Adrenal gland (tissue), 5 donors: ENCODE measurements at regions not wholly inside any gene's neighbourhood (a gene's known extent, or its start where the extent isn't known, plus 50 kb on each side); places are given as distances from the start of the nearest gene placed in this dataset.

ENCODE experiments used
- POLR2A ChIP-seq, 2 donors: fragments of 450-650 bp; IDR thresholded peaks; one replicate each; pipeline ENCODE4 v1.6.1; 2017; ENCODE audit warnings: antibody characterized with exemption in 2 of 2, mild to moderate bottlenecking in 2 of 2, moderate library complexity in 1 of 2
- TF ChIP-seq, protein P1 (sequence below), 6 experiments: fragments of 450-650 bp in 4 of 6; fragments of 200-600 bp in 2 of 6; sonication (generic) in 1 of 6; IDR thresholded peaks; 1 replicate in 5 of 6; 2 replicates in 1 of 6; pipeline versions ENCODE4 v1.5.1 to v1.8.0; 2016 to 2021; ENCODE audit warnings: antibody characterized with exemption in 6 of 6, mild to moderate bottlenecking in 2 of 6, moderate library complexity in 1 of 6
- donor health status: DM: no; HTN: no; CAD: no.

DNA sequence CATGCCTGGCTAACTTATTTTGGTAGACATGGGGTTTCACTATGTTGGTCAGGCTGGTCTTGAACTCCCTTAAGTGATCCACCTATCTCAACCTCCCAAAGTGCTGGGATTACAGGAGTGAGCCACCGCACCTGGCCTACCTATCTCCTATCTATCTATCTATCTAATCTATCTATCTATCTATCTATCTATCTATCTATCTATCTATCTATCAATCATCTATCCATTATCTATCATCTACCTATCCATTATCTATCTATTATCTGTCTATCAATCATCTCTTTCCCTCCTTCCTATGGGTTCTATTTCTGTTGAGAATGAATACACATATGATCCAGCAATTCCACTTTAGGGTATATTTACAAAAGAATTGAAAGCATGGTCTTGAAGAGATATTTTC, 194.2 kb upstream of the ARG1 start:
- TF ChIP-seq, protein P1, sequence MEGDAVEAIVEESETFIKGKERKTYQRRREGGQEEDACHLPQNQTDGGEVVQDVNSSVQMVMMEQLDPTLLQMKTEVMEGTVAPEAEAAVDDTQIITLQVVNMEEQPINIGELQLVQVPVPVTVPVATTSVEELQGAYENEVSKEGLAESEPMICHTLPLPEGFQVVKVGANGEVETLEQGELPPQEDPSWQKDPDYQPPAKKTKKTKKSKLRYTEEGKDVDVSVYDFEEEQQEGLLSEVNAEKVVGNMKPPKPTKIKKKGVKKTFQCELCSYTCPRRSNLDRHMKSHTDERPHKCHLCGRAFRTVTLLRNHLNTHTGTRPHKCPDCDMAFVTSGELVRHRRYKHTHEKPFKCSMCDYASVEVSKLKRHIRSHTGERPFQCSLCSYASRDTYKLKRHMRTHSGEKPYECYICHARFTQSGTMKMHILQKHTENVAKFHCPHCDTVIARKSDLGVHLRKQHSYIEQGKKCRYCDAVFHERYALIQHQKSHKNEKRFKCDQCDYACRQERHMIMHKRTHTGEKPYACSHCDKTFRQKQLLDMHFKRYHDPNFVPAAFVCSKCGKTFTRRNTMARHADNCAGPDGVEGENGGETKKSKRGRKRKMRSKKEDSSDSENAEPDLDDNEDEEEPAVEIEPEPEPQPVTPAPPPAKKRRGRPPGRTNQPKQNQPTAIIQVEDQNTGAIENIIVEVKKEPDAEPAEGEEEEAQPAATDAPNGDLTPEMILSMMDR (IDR thresholded peaks at IDR 0.05), result no peak
- no peak for TF ChIP-seq POLR2A (IDR thresholded peaks at IDR 0.05)
